ENCODE measurements at regions not wholly inside any gene's neighbourhood (a gene's known extent, or its start where the extent isn't known, plus 50 kb on each side); places are given as distances from the start of the nearest gene placed in this dataset.

GRCh38 chr12:124713436-124714082, 146.1 kb upstream of the NCOR2 start (continued):
- TF ChIP-seq ZNF217 (IDR thresholded peaks at IDR 0.05) (no peak), RFX5 (IDR thresholded peaks at IDR 0.05; ENCODE audit: low read depth, low read length) (no peak)

GRCh38 chr12:124713041-124713435, 145.6 kb upstream of the NCOR2 start:
- peak overlapping the region; percentile 98 for H3K4me2 ChIP-seq (ENCODE audit: control insufficient read depth, insufficient read depth)
- H3K4me1 ChIP-seq (ENCODE audit: control insufficient read depth, insufficient read depth, low read length) = peaks cover 17% of the 10 kb centered on the region
- CTCF ChIA-PET = interaction anchor here (1.2 to 1.8 kb wide), 2 partner anchors 14 to 53 kb away, joined by 3 to 4 read pairs; no protein-coding TSS in a partner anchor
- POLR2A ChIA-PET = no interaction called here
- peak; percentile 74 for ATAC-seq
- H3K36me3 ChIP-seq (ENCODE audit: control insufficient read depth in 2 of 2, insufficient read depth in 2 of 2, low read length in 1 of 2) = no peaks in the 10 kb centered on the region
- SMC1A ChIA-PET (ENCODE audit: uncharacterized antibody, unreplicated experiment) = no interaction called here
- H2AFZ ChIP-seq (ENCODE audit: control insufficient read depth, low read depth, low read length) = peak overlapping the region; percentile 62
- no peaks in the 10 kb centered on the region for H3K79me2 ChIP-seq (ENCODE audit: control insufficient read depth, insufficient read depth, low read length)
- RAD21 ChIA-PET (ENCODE audit: unreplicated experiment) = no interaction called here
- FAIRE-seq = peak; percentile 54
- in situ Hi-C loops (cut with MboI) = no loop called here
- DNase-seq (ENCODE audit: low read depth, low spot score) = peak; percentile 4
- no peaks in the 10 kb centered on the region for H3K9me3 ChIP-seq (replicated peaks; ENCODE audit: control insufficient read depth, insufficient read depth, low read length)
- no peaks in the 10 kb centered on the region for H3K27me3 ChIP-seq (replicated peaks in 1 of 2; ENCODE audit: control insufficient read depth in 2 of 2, insufficient read depth in 2 of 2, low read length in 1 of 2)
- intact Hi-C loops (cut with micrococcal nuclease; ENCODE audit: unreplicated experiment) = loop anchor here (1.0 kb wide), 4 partner anchors 32 to 233 kb away; no protein-coding TSS in a partner anchor
- TF ChIP-seq RBBP5 (conservative IDR thresholded peaks at IDR 0.05) = no peak
- TF ChIP-seq CREB1 (IDR thresholded peaks at IDR 0.05; ENCODE audit: low read depth) = 0 out of 2 replicates have a peak, but pooled peaks have one; percentile 10
- no peak for TF ChIP-seq STAT1 (conservative IDR thresholded peaks at IDR 0.05)
- no peak for TF ChIP-seq RELB (IDR thresholded peaks at IDR 0.05; ENCODE audit: low read depth)
- 0 out of 2 replicates have a peak, but pooled peaks have one; percentile 6 for TF ChIP-seq SMARCA5 (IDR thresholded peaks at IDR 0.05)
- TF ChIP-seq RB1 (IDR thresholded peaks at IDR 0.05; ENCODE audit: borderline replicate concordance) = no peak
- TF ChIP-seq BHLHE40 (IDR thresholded peaks at IDR 0.05; ENCODE audit: borderline replicate concordance in 1 of 2, low read depth in 2 of 2, low read length in 1 of 2) = peak in 1 of 2 experiments; percentile 45; a peak in 1 of 4 replicates
- 0 out of 3 replicates have a peak, but pooled peaks have one; percentile 13 for TF ChIP-seq POU2F2 (IDR thresholded peaks at IDR 0.05; ENCODE audit: borderline replicate concordance, low read depth, low read length)
- no peak for TF ChIP-seq ZNF622 (IDR thresholded peaks at IDR 0.05)
- TF ChIP-seq IKZF1 (conservative IDR thresholded peaks at IDR 0.05) = no peak
- TF ChIP-seq TCF7 (IDR thresholded peaks at IDR 0.05; ENCODE audit: borderline replicate concordance) = no peak
- TF ChIP-seq ZNF207 (IDR thresholded peaks at IDR 0.05; ENCODE audit: borderline replicate concordance) = no peak
- no TSS peak for BruUV-seq (replicated peaks)
- peak overlapping the region; percentile 79 for H3K27ac ChIP-seq (ENCODE audit: control insufficient read depth, insufficient read depth)
- peak overlapping the region; percentile 15 for H3K9ac ChIP-seq (ENCODE audit: control insufficient read depth, insufficient read depth, low read length)
- WGBS (ENCODE audit: insufficient coverage, insufficient replicate concordance, low lambda C conversion rate, missing lambda C conversion rate) = 7% methylated on average over 14 of the region's 14 CpGs
- H4K20me1 ChIP-seq (ENCODE audit: control insufficient read depth, insufficient read depth) = no peaks in the 10 kb centered on the region
- peak overlapping the region; percentile 32; the same call in 1 of the 2 replicates for H3K4me3 ChIP-seq
